A549 (cell line): ENCODE measurements at regions not wholly inside any gene's neighbourhood (a gene's known extent, or its start where the extent isn't known, plus 50 kb on each side); places are given as distances from the start of the nearest gene placed in this dataset.

ENCODE experiments used
- ATAC-seq, 2 experiments: fragments of 200-7000 bp in 1 of 2; fragments of >200 bp in 1 of 2; cut with Nextera tagmentation in 1 of 2; cut with Tn5 transposase in 1 of 2; 3 replicates each; pipeline versions ENCODE4 v1.8.0 to v1.9.1; 2018 to 2020; ENCODE audit warnings: mild to moderate bottlenecking in 1 of 2, moderate library complexity in 1 of 2
- CTCF ChIA-PET: fragments of 300-600 bp; sonication (Branson Sonifier 250); formaldehyde crosslinking; extraction: SDS; loops from one replicate; lab custom pipeline; 2021; ENCODE audit warnings: antibody characterized with exemption, inconsistent platforms; lab: Yijun Ruan, JAX
- POLR2A ChIA-PET: fragments of 350-600 bp; formaldehyde crosslinking; extraction: SDS; loops from one replicate; lab custom pipeline; 2021; ENCODE audit warnings: antibody characterized with exemption, inconsistent platforms; lab: Yijun Ruan, JAX
- DNase-seq, 2 experiments: peaks; one replicate each; pipeline versions ENCODE4 v3.0.0 to v3.0.0-alpha.2; 2011 to 2016; ENCODE audit warnings: low read depth in 1 of 2, low spot score in 1 of 2
- FAIRE-seq: peaks from 2 replicates; lab custom pipeline; 2011; peaks lifted over from hg19 to GRCh38; lab: Jason Lieb, UNC
- H3K27ac ChIP-seq, 2 experiments: fragments of >200 bp; sonication (Bioruptor Twin); formaldehyde crosslinking; 3 replicates each; pipeline ENCODE4 v1.5.1; 2016 to 2017
- H3K4me1 ChIP-seq: fragments of >200 bp; sonication (Bioruptor Twin); formaldehyde crosslinking; 3 replicates; pipeline ENCODE4 v1.6.1; 2016
- H3K4me2 ChIP-seq: fragments of >200 bp; sonication (Bioruptor Twin); formaldehyde crosslinking; 3 replicates; pipeline ENCODE4 v1.6.1; 2016
- H3K4me3 ChIP-seq: fragments of >200 bp; sonication (Bioruptor Twin); formaldehyde crosslinking; 3 replicates; pipeline ENCODE4 v1.5.1; 2016
- H3K9me3 ChIP-seq: fragments of >200 bp; sonication (Bioruptor Twin); formaldehyde crosslinking; 3 replicates; pipeline ENCODE4 v1.6.1; 2016
- CBX2 ChIP-seq: fragments of 200-600 bp; sonication (generic); IDR thresholded peaks from 2 replicates; pipeline ENCODE4 v1.6.1; 2016; ENCODE audit warnings: low read depth, mild to moderate bottlenecking, borderline replicate concordance
- CEBPB ChIP-seq, 2 experiments: fragments of >200 bp in 1 of 2; sonication (Bioruptor Twin) in 1 of 2; formaldehyde crosslinking in 1 of 2; IDR thresholded peaks; 2 replicates each; pipeline ENCODE4 v1.6.1; 2012 to 2016
- CHD4 ChIP-seq: fragments of 200-600 bp; sonication (generic); IDR thresholded peaks from 2 replicates; pipeline ENCODE4 v1.6.1; 2016; ENCODE audit warnings: antibody characterized with exemption, mild to moderate bottlenecking, borderline replicate concordance
- CTCF ChIP-seq: fragments of >200 bp; sonication (Bioruptor Twin); formaldehyde crosslinking; IDR thresholded peaks from 3 replicates; pipeline ENCODE4 v1.5.1; 2016
- E2F6 ChIP-seq: IDR thresholded peaks from 2 replicates; pipeline ENCODE4 v1.6.1; 2012; ENCODE audit warnings: low read depth, borderline replicate concordance
- EHMT2 ChIP-seq: fragments of 200-600 bp; sonication (generic); IDR thresholded peaks from 2 replicates; pipeline ENCODE4 v1.6.1; 2016; ENCODE audit warnings: antibody characterized with exemption, low read depth, mild to moderate bottlenecking, moderate library complexity
- ELK1 ChIP-seq: fragments of 150-350 bp; IDR thresholded peaks from 2 replicates; pipeline ENCODE4 v1.6.1; 2014; ENCODE audit warnings: low read depth, mild to moderate bottlenecking, low read length
- EP300 ChIP-seq, 2 experiments: fragments of >200 bp; sonication (Bioruptor Twin); formaldehyde crosslinking; IDR thresholded peaks; 2 replicates in 1 of 2; 3 replicates in 1 of 2; pipeline ENCODE4 v1.6.1; 2016 to 2017
- FOSB ChIP-seq: fragments of 250-450 bp; sonication (Bioruptor Pico); IDR thresholded peaks from 2 replicates; pipeline ENCODE4 v1.5.0; 2020; ENCODE audit warnings: mild to moderate bottlenecking, moderate library complexity
- FOSL2 ChIP-seq, 2 experiments: fragments of 450-650 bp in 1 of 2; fragments of >200 bp in 1 of 2; sonication (Bioruptor Twin) in 1 of 2; formaldehyde crosslinking; IDR thresholded peaks; 2 replicates each; pipeline versions ENCODE4 v1.5.0 to v1.6.1; 2016 to 2020; ENCODE audit warnings: mild to moderate bottlenecking in 1 of 2, moderate library complexity in 1 of 2
- HEYL ChIP-seq: fragments of 250-450 bp; sonication (Bioruptor Pico); IDR thresholded peaks from 2 replicates; pipeline ENCODE4 v1.8.0; 2021; ENCODE audit warnings: mild to moderate bottlenecking, moderate library complexity
- HMGXB4 ChIP-seq: fragments of 250-450 bp; sonication (Bioruptor Pico); IDR thresholded peaks from 2 replicates; pipeline ENCODE4 v1.5.0; 2021; ENCODE audit warnings: mild to moderate bottlenecking, moderate library complexity, borderline replicate concordance
- JUNB ChIP-seq: fragments of >200 bp; sonication (Bioruptor Twin); formaldehyde crosslinking; IDR thresholded peaks from 2 replicates; pipeline ENCODE4 v1.6.1; 2016
- KDM1A ChIP-seq: fragments of 200-600 bp; sonication (generic); IDR thresholded peaks from 2 replicates; pipeline ENCODE4 v1.6.1; 2016; ENCODE audit warnings: low read depth, mild to moderate bottlenecking
- MAX ChIP-seq: IDR thresholded peaks from 2 replicates; pipeline ENCODE4 v1.6.1; 2012
- NPAS2 ChIP-seq: fragments of 250-450 bp; sonication (Bioruptor Pico); IDR thresholded peaks from 2 replicates; pipeline ENCODE4 v1.8.0; 2022; ENCODE audit warnings: mild to moderate bottlenecking, moderate library complexity, borderline replicate concordance
- PHF8 ChIP-seq: fragments of 200-600 bp; sonication (generic); IDR thresholded peaks from 2 replicates; pipeline ENCODE4 v1.6.1; 2016; ENCODE audit warnings: low read depth, mild to moderate bottlenecking, antibody characterized with exemption, moderate library complexity, borderline replicate concordance
- RAD21 ChIP-seq, 2 experiments: fragments of >200 bp in 1 of 2; sonication (Bioruptor Twin) in 1 of 2; formaldehyde crosslinking in 1 of 2; IDR thresholded peaks in 1 of 2; conservative IDR thresholded peaks in 1 of 2; 2 replicates in 1 of 2; 3 replicates in 1 of 2; pipeline ENCODE4 v1.6.1; 2012 to 2018; ENCODE audit warnings: inconsistent platforms in 1 of 2
- RARB ChIP-seq: fragments of 250-450 bp; sonication (Bioruptor Pico); IDR thresholded peaks from 2 replicates; pipeline ENCODE4 v1.8.0; 2021; ENCODE audit warnings: mild to moderate bottlenecking, moderate library complexity
- SREBF2 ChIP-seq: fragments of 450-650 bp; IDR thresholded peaks from 2 replicates; pipeline ENCODE4 v1.6.1; 2014; ENCODE audit warnings: mild to moderate bottlenecking, moderate library complexity
- TFCP2L1 ChIP-seq: fragments of 250-450 bp; sonication (Bioruptor Pico); IDR thresholded peaks from 2 replicates; pipeline ENCODE4 v1.5.0; 2021; ENCODE audit warnings: mild to moderate bottlenecking
- TP53 ChIP-seq: fragments of 250-450 bp; sonication (Bioruptor Pico); IDR thresholded peaks from 2 replicates; pipeline ENCODE4 v1.5.0; 2021; ENCODE audit warnings: mild to moderate bottlenecking, moderate library complexity
- ZC3H11A ChIP-seq: fragments of 450-650 bp; IDR thresholded peaks from 2 replicates; pipeline ENCODE4 v1.6.1; 2014; ENCODE audit warnings: antibody characterized with exemption, mild to moderate bottlenecking
- ZFP36 ChIP-seq: fragments of 450-650 bp; IDR thresholded peaks from 2 replicates; pipeline ENCODE4 v1.6.1; 2014; ENCODE audit warnings: borderline replicate concordance; ENCODE audit not compliant: partially characterized antibody
- ZNF302 ChIP-seq: fragments of 250-450 bp; sonication (Bioruptor Pico); IDR thresholded peaks from 2 replicates; pipeline ENCODE4 v1.9.0; 2021; ENCODE audit warnings: inconsistent platforms, mild to moderate bottlenecking, moderate library complexity
- WGBS: methylation state at CpG from one replicate; pipeline ENCODE4 v1.1.6; 2017; ENCODE audit errors: missing lambda C conversion rate; 5-methylcytosine and 5-hydroxymethylcytosine counted together

GRCh38 chr11:57940044-57940756 lies 83.5 kb upstream of the OR9Q1 start (continued):
- no peak for TF ChIP-seq FOSL2 (IDR thresholded peaks at IDR 0.05)
- no peak for TF ChIP-seq FOSL2 (CRISPR knock-in tag; IDR thresholded peaks at IDR 0.05)
- TF ChIP-seq ELK1: no peak
- no peak for TF ChIP-seq RARB (CRISPR knock-in tag)
- no peak for TF ChIP-seq PHF8
- TF ChIP-seq HEYL: no peak

GRCh38 chr11:57941875-57942274 lies 81.8 kb upstream of the OR9Q1 start:
- H3K9me3 ChIP-seq: no peaks in the 10 kb centered on the region
- WGBS: 21% methylated on average over 3 of the region's 3 CpGs
- no peak overlapping the region for H3K4me2 ChIP-seq
- ChIA-PET POLR2A (no interaction called here), CTCF (no interaction called here)
- H3K4me1 ChIP-seq: no peaks in the 10 kb centered on the region
- no peak for TF ChIP-seq HMGXB4
- no peak for TF ChIP-seq E2F6
- TF ChIP-seq MAX: no peak
- TF ChIP-seq FOSL2 (IDR thresholded peaks at IDR 0.05): no peak
- no peak for TF ChIP-seq FOSL2 (CRISPR knock-in tag; IDR thresholded peaks at IDR 0.05)
- TF ChIP-seq SREBF2: no peak
- TF ChIP-seq JUNB: no peak
- TF ChIP-seq TFCP2L1 (CRISPR knock-in tag): no peak
- DNase-seq (no peak), FAIRE-seq (no peak), ATAC-seq (no peak)
- no peak overlapping the region for H3K27ac ChIP-seq
- no peak overlapping the region for H3K4me3 ChIP-seq

GRCh38 chr11:57942808-57943207 lies 80.9 kb upstream of the OR9Q1 start:
- no peak overlapping the region for H3K4me3 ChIP-seq
- no peak for ATAC-seq
- no peak overlapping the region for H3K27ac ChIP-seq
- H3K4me2 ChIP-seq: no peak overlapping the region
- CTCF ChIA-PET: no interaction called here
- no peaks in the 10 kb centered on the region for H3K4me1 ChIP-seq
- no peaks in the 10 kb centered on the region for H3K9me3 ChIP-seq
- WGBS: 14% methylated on average over 1 of the region's 1 CpG
- DNase-seq: no peak
- POLR2A ChIA-PET: no interaction called here
- FAIRE-seq: no peak
- TF ChIP-seq CBX2 (no peak), CTCF (no peak), EHMT2 (no peak), CEBPB (IDR thresholded peaks at IDR 0.05) (no peak), ZFP36 (no peak), RARB (CRISPR knock-in tag) (no peak), ZC3H11A (no peak), FOSB (CRISPR knock-in tag) (no peak), KDM1A (no peak), TP53 (CRISPR knock-in tag) (no peak), TFCP2L1 (CRISPR knock-in tag) (no peak), NPAS2 (CRISPR knock-in tag) (no peak), EP300 (IDR thresholded peaks at IDR 0.05) (no peak), HMGXB4 (no peak), ZNF302 (CRISPR knock-in tag) (no peak), RAD21 (conservative IDR thresholded peaks at IDR 0.05 in 1 of 2, IDR thresholded peaks at IDR 0.05 in 1 of 2) (no peak), CHD4 (no peak)
